ENCODE measurements at regions not wholly inside any gene's neighbourhood (a gene's known extent, or its start where the extent isn't known, plus 50 kb on each side); places are given as distances from the start of the nearest gene placed in this dataset.

- Histone ChIP-seq H3K4me1 (ENCODE audit: control insufficient read depth in 2 of 2, insufficient read depth in 2 of 2, low read length in 2 of 2) (no peaks in the 10 kb centered on the region), H2AFZ (ENCODE audit: insufficient read depth, low read depth, low read length, poor library complexity, severe bottlenecking) (no peak overlapping the region), H3K9ac (ENCODE audit: low read length) (no peak overlapping the region), H3K36me3 (replicated peaks in 1 of 2; ENCODE audit: control extremely low read depth in 1 of 2, control insufficient read depth in 1 of 2, extremely low read depth in 1 of 2, insufficient read depth in 2 of 2, low read length in 1 of 2) (no peaks in the 10 kb centered on the region), H3K9me3 (ENCODE audit: control extremely low read depth in 1 of 3, control insufficient read depth in 2 of 3, insufficient read depth in 1 of 3, low read length in 2 of 3) (peaks cover 0 to 3% (median 0%) of the 10 kb centered on the region in 3 donors), H3K27ac (ENCODE audit: low read length in 2 of 2) (no peak overlapping the region), H4K20me1 (ENCODE audit: control insufficient read depth, insufficient read depth, low read length, poor library complexity, severe bottlenecking) (no peaks in the 10 kb centered on the region), H3K4me3 (ENCODE audit: control extremely low read depth in 1 of 5, extremely low read depth in 1 of 5, insufficient read depth in 1 of 5, low read depth in 2 of 5, low read length in 4 of 5) (no peak overlapping the region), H3K79me2 (ENCODE audit: control insufficient read depth, insufficient read depth, low read length) (no peaks in the 10 kb centered on the region), H3K4me2 (replicated peaks; ENCODE audit: low read depth, low read length, poor library complexity, severe bottlenecking) (no peak overlapping the region), H3K27me3 (replicated peaks in 1 of 4; ENCODE audit: control extremely low read depth in 1 of 4, control insufficient read depth in 3 of 4, insufficient read depth in 4 of 4, low read length in 3 of 4) (peaks cover 0 to 3% (median 0%) of the 10 kb centered on the region in 4 experiments)
- WGBS (ENCODE audit: insufficient coverage): no CpG with 5 or more reads among the region's 1 CpG
- intact Hi-C loops (cut with micrococcal nuclease): no loop called here
- no peaks in the 10 kb centered on the region for H3K4me1 Mint-ChIP-seq
- ATAC-seq (ENCODE audit: low read depth): no peak
- H3K4me3 Mint-ChIP-seq: no peak overlapping the region
- H3K27me3 Mint-ChIP-seq: peaks cover 9% of the 10 kb centered on the region
- no peak overlapping the region for H3K27ac Mint-ChIP-seq
- TF ChIP-seq CTCF (IDR thresholded peaks at IDR 0.05) (no peak), EZH2 (IDR thresholded peaks at IDR 0.05; ENCODE audit: borderline replicate concordance, insufficient read depth, low read depth, low read length, poor library complexity, severe bottlenecking) (no peak)
- CTCF ChIA-PET: no interaction called here
- POLR2A ChIA-PET: no interaction called here
- no peak for DNase-seq
- H3K9me3 Mint-ChIP-seq (ENCODE audit: insufficient read depth): no peaks in the 10 kb centered on the region
Measured at GRCh38 chr6:144886682-144887081, 601.5 kb downstream of the UTRN start.

DNA sequence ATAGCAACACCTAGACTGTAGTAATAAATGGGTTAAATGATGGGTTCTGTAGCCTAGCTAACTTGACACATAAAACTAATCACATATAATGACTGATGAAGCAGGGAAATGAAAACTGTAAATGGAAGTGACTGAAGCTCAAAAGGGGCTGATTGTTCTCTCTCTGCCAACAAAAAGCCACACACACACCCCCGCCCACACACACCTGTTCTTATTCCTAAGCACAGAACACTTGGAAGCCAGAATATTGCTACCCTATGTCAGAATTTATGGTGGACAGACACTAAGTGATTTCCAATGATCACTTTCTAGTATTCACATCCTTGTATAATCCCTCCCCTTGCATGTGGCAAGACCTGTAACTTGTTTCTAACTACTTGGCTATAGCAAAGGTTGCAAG lies 603.5 kb downstream of the UTRN start:
- H3K9me3 ChIP-seq (ENCODE audit: control extremely low read depth in 1 of 3, control insufficient read depth in 2 of 3, insufficient read depth in 1 of 3, low read length in 2 of 3): peaks cover 0 to 3% (median 0%) of the 10 kb centered on the region in 3 donors
- intact Hi-C loops (cut with micrococcal nuclease): no loop called here
- no peaks in the 10 kb centered on the region for H3K36me3 ChIP-seq (replicated peaks in 1 of 2; ENCODE audit: control extremely low read depth in 1 of 2, control insufficient read depth in 1 of 2, extremely low read depth in 1 of 2, insufficient read depth in 2 of 2, low read length in 1 of 2)
- ChIA-PET CTCF (no interaction called here), POLR2A (no interaction called here)
- no peak overlapping the region for H3K9ac ChIP-seq (ENCODE audit: low read length)
- H2AFZ ChIP-seq (ENCODE audit: insufficient read depth, low read depth, low read length, poor library complexity, severe bottlenecking): no peak overlapping the region
- no peak overlapping the region for H3K4me2 ChIP-seq (replicated peaks; ENCODE audit: low read depth, low read length, poor library complexity, severe bottlenecking)
- no peak overlapping the region for H3K27ac ChIP-seq (ENCODE audit: low read length in 2 of 2)
- Mint-ChIP-seq H3K4me3 (no peak overlapping the region), H3K9me3 (ENCODE audit: insufficient read depth) (no peaks in the 10 kb centered on the region), H3K27me3 (peaks cover 4% of the 10 kb centered on the region), H3K27ac (no peak overlapping the region), H3K4me1 (no peaks in the 10 kb centered on the region)
- H4K20me1 ChIP-seq (ENCODE audit: control insufficient read depth, insufficient read depth, low read length, poor library complexity, severe bottlenecking): no peaks in the 10 kb centered on the region
- no peak for TF ChIP-seq CTCF (IDR thresholded peaks at IDR 0.05)
- no peak for TF ChIP-seq EZH2 (IDR thresholded peaks at IDR 0.05; ENCODE audit: borderline replicate concordance, insufficient read depth, low read depth, low read length, poor library complexity, severe bottlenecking)
- no CpG with 5 or more reads among the region's 1 CpG for WGBS (ENCODE audit: insufficient coverage)
- H3K27me3 ChIP-seq (replicated peaks in 1 of 4; ENCODE audit: control extremely low read depth in 1 of 4, control insufficient read depth in 3 of 4, insufficient read depth in 4 of 4, low read length in 3 of 4): peaks cover 0 to under 1% (median 0%) of the 10 kb centered on the region in 4 experiments
- no peaks in the 10 kb centered on the region for H3K79me2 ChIP-seq (ENCODE audit: control insufficient read depth, insufficient read depth, low read length)
- DNase-seq (no peak), ATAC-seq (ENCODE audit: low read depth) (no peak)
- H3K4me3 ChIP-seq (ENCODE audit: control extremely low read depth in 1 of 5, extremely low read depth in 1 of 5, insufficient read depth in 1 of 5, low read depth in 2 of 5, low read length in 4 of 5): no peak overlapping the region
- no peaks in the 10 kb centered on the region for H3K4me1 ChIP-seq (ENCODE audit: control insufficient read depth in 2 of 2, insufficient read depth in 2 of 2, low read length in 2 of 2)
